HL-60 (cell line): ENCODE measurements at regions not wholly inside any gene's neighbourhood (a gene's known extent, or its start where the extent isn't known, plus 50 kb on each side); places are given as distances from the start of the nearest gene placed in this dataset.

ENCODE experiments used
- DNase-seq, 2 experiments: peaks; one replicate each; pipeline ENCODE4 v3.0.0-alpha.2; 2010 to 2020; ENCODE audit warnings: low read depth in 1 of 2, low spot score in 1 of 2
- H3K27ac ChIP-seq: fragments of 250-450 bp; sonication (Bioruptor Pico); replicated peaks from 2 replicates; pipeline ENCODE4 v1.5.1; 2020; ENCODE audit warnings: mild to moderate bottlenecking, moderate library complexity
- H3K27me3 ChIP-seq: fragments of 250-450 bp; sonication (Bioruptor Pico); 2 replicates; pipeline ENCODE4 v1.5.1; 2021; ENCODE audit warnings: mild to moderate bottlenecking, moderate library complexity; ENCODE audit not compliant: insufficient read depth, poor library complexity, severe bottlenecking
- H3K4me3 ChIP-seq: replicated peaks from 2 replicates; pipeline ENCODE4 v1.5.1; 2011; ENCODE audit warnings: mild to moderate bottlenecking, control low read depth, low read length; ENCODE audit not compliant: insufficient read depth
- CTCF ChIP-seq: IDR thresholded peaks from one replicate; pipeline ENCODE4 v1.5.1; 2011; ENCODE audit warnings: low read length, control low read depth, inconsistent platforms; ENCODE audit not compliant: insufficient read depth
- GABPA ChIP-seq: IDR thresholded peaks from 2 replicates; pipeline ENCODE4 v1.6.1; 2012; ENCODE audit warnings: low read depth
- POLR2AphosphoS5 ChIP-seq: IDR thresholded peaks from 2 replicates; pipeline ENCODE4 v1.6.1; 2012; ENCODE audit warnings: low read depth
- REST ChIP-seq: IDR thresholded peaks from 2 replicates; pipeline ENCODE4 v1.6.1; 2012; ENCODE audit warnings: low read depth; ENCODE audit not compliant: insufficient replicate concordance
- SPI1 ChIP-seq: IDR thresholded peaks from 2 replicates; pipeline ENCODE4 v1.6.1; 2012; ENCODE audit warnings: low read depth, mild to moderate bottlenecking, borderline replicate concordance

GRCh38 chr15:39399600-39399999, 181.3 kb upstream of the THBS1 start:
- no peak for TF ChIP-seq SPI1
- TF ChIP-seq CTCF: no peak
- TF ChIP-seq REST: no peak
- TF ChIP-seq POLR2AphosphoS5: no peak
- no peak for TF ChIP-seq GABPA

DNA sequence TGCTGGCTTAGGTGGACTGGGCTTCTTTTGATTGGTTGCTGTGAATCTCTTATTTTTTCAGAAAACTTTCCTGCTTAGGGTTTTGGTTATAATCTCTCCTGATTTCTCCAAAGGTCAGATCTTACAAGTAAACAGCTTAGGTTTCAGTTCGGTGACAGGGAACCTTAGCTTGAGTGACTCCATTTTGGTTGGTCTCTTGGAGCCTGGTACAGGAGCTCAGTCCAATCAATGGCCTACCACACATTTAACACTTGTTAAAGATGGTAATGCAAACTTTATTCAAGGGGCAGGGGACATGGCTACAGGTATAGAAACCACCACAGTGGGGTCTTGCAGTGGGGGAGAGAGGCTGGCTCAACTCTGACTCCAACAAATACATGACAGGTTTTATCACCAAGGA, 180.9 kb upstream of the THBS1 start:
- DNase-seq: no peak
- TF ChIP-seq SPI1 (no peak), GABPA (no peak), CTCF (no peak)
- H3K4me3 ChIP-seq: no peak overlapping the region
- H3K27me3 ChIP-seq: no peaks in the 10 kb centered on the region
- no peak overlapping the region for H3K27ac ChIP-seq

More at GRCh38 chr15:39399600-39399999, 181.3 kb upstream of the THBS1 start:
- H3K27me3 ChIP-seq: no peaks in the 10 kb centered on the region
- DNase-seq: no peak
- no peak overlapping the region for H3K4me3 ChIP-seq
- no peak overlapping the region for H3K27ac ChIP-seq

- H3K27me3 ChIP-seq: no peaks in the 10 kb centered on the region
- no peak overlapping the region for H3K4me3 ChIP-seq
- DNase-seq: no peak
- TF ChIP-seq GABPA (no peak), POLR2AphosphoS5 (no peak), REST (no peak), SPI1 (no peak), CTCF (no peak)
- no peak overlapping the region for H3K27ac ChIP-seq
These were observed 179.9 kb upstream of the THBS1 start for GRCh38 chr15:39400821-39401550.
